GM23338 (cell line): ENCODE measurements at regions not wholly inside any gene's neighbourhood (a gene's known extent, or its start where the extent isn't known, plus 50 kb on each side); places are given as distances from the start of the nearest gene placed in this dataset.

Source experiments
- ATAC-seq: fragments of 200-7000 bp; cut with Tn5 transposase; 3 replicates; pipeline ENCODE4 v1.9.1; 2020
- DNase-seq: peaks from one replicate; pipeline ENCODE4 v3.0.0-alpha.2; 2015; ENCODE audit warnings: low spot score
- H2AFZ ChIP-seq: fragments of 200-600 bp; sonication (generic); 2 replicates; pipeline ENCODE4 v1.8.0; 2016; ENCODE audit warnings: antibody characterized with exemption, mild to moderate bottlenecking, moderate library complexity
- H3F3A ChIP-seq: fragments of 200-600 bp; sonication (generic); replicated peaks from 2 replicates; pipeline ENCODE4 v1.8.0; 2017; ENCODE audit warnings: antibody characterized with exemption, mixed run types, low read depth
- H3K27ac ChIP-seq: fragments of 200-600 bp; sonication (generic); 2 replicates; pipeline ENCODE4 v1.6.1; 2016; ENCODE audit warnings: low read depth
- H3K27me3 ChIP-seq: fragments of 200-600 bp; sonication (generic); 2 replicates; pipeline ENCODE4 v1.8.0; 2016; ENCODE audit warnings: mild to moderate bottlenecking, mixed run types, moderate library complexity; ENCODE audit not compliant: insufficient read depth
- H3K36me3 ChIP-seq: fragments of 200-600 bp; sonication (generic); 2 replicates; pipeline ENCODE4 v1.8.0; 2016; ENCODE audit warnings: mild to moderate bottlenecking; ENCODE audit not compliant: insufficient read depth
- H3K4me1 ChIP-seq: fragments of 200-600 bp; sonication (generic); 2 replicates; pipeline ENCODE4 v1.8.0; 2016; ENCODE audit warnings: mild to moderate bottlenecking, moderate library complexity; ENCODE audit not compliant: insufficient read depth
- H3K4me2 ChIP-seq: fragments of 200-600 bp; sonication (generic); 2 replicates; pipeline ENCODE4 v1.7.1; 2017; ENCODE audit warnings: mixed run types
- H3K4me3 ChIP-seq: fragments of 200-600 bp; sonication (generic); 2 replicates; pipeline ENCODE4 v1.6.1; 2016; ENCODE audit warnings: mixed run types
- H3K79me2 ChIP-seq: fragments of 200-600 bp; sonication (generic); replicated peaks from 2 replicates; pipeline ENCODE4 v1.8.0; 2017; ENCODE audit warnings: mild to moderate bottlenecking; ENCODE audit not compliant: insufficient read depth
- H3K9me2 ChIP-seq: fragments of 200-600 bp; sonication (generic); 2 replicates; pipeline ENCODE4 v1.8.0; 2017; ENCODE audit not compliant: insufficient read depth
- H4K20me1 ChIP-seq: fragments of 200-600 bp; sonication (generic); replicated peaks from 2 replicates; pipeline ENCODE4 v1.8.0; 2017; ENCODE audit warnings: mild to moderate bottlenecking; ENCODE audit not compliant: insufficient read depth
- H3K27ac Mint-ChIP-seq: 2 replicates; pipeline ENCODE4 v1.8.0; 2020; ENCODE audit warnings: inconsistent platforms, mild to moderate bottlenecking, moderate library complexity, mixed read lengths
- H3K27me3 Mint-ChIP-seq: 3 replicates; pipeline ENCODE4 v1.8.0; 2022; ENCODE audit warnings: low read depth, mild to moderate bottlenecking, moderate library complexity, mixed read lengths, inconsistent platforms; ENCODE audit not compliant: insufficient read depth, poor library complexity
- H3K36me3 Mint-ChIP-seq: 3 replicates; pipeline ENCODE4 v1.8.0; 2021; ENCODE audit warnings: low read depth, mild to moderate bottlenecking, inconsistent platforms, moderate library complexity, mixed read lengths
- H3K4me1 Mint-ChIP-seq: 3 replicates; pipeline ENCODE4 v1.8.0; 2020; ENCODE audit warnings: mild to moderate bottlenecking, inconsistent platforms, mixed read lengths
- H3K4me3 Mint-ChIP-seq: 3 replicates; pipeline ENCODE4 v1.8.0; 2021; ENCODE audit warnings: moderate library complexity, mild to moderate bottlenecking, inconsistent platforms, mixed read lengths
- H3K9me3 Mint-ChIP-seq: 3 replicates; pipeline ENCODE4 v1.8.0; 2020; ENCODE audit warnings: moderate library complexity, mild to moderate bottlenecking, inconsistent platforms, mixed read lengths
- CREB1 ChIP-seq: fragments of 250-450 bp; sonication (Bioruptor Pico); IDR thresholded peaks from 2 replicates; pipeline ENCODE4 v1.5.0; 2020; ENCODE audit warnings: low read depth, mild to moderate bottlenecking, moderate library complexity
- ETS1 ChIP-seq: IDR thresholded peaks from 2 replicates; pipeline ENCODE4 v1.6.1; 2016; ENCODE audit warnings: antibody characterized with exemption
- EZH2phosphoT487 ChIP-seq: fragments of 200-600 bp; sonication (generic); IDR thresholded peaks from one replicate; pipeline ENCODE4 v1.8.1; 2018; ENCODE audit warnings: antibody characterized with exemption; ENCODE audit not compliant: unreplicated experiment
- JUNB ChIP-seq: IDR thresholded peaks from one replicate; pipeline ENCODE4 v1.6.1; 2016; ENCODE audit warnings: antibody characterized with exemption; ENCODE audit not compliant: unreplicated experiment
- NANOG ChIP-seq: IDR thresholded peaks from 2 replicates; pipeline ENCODE4 v1.6.1; 2016; ENCODE audit warnings: antibody characterized with exemption, borderline replicate concordance
- POLR2AphosphoS5 ChIP-seq: IDR thresholded peaks from 2 replicates; pipeline ENCODE4 v1.6.1; 2016; ENCODE audit warnings: antibody characterized with exemption, low read depth
- REST ChIP-seq: IDR thresholded peaks from one replicate; pipeline ENCODE4 v1.6.1; 2018; ENCODE audit warnings: antibody characterized with exemption; ENCODE audit not compliant: unreplicated experiment
- STAT1 ChIP-seq: IDR thresholded peaks from one replicate; pipeline ENCODE4 v1.6.1; 2016; ENCODE audit warnings: antibody characterized with exemption; ENCODE audit not compliant: unreplicated experiment
- ZNF114 ChIP-seq: fragments of 250-450 bp; sonication (Bioruptor Pico); IDR thresholded peaks from 2 replicates; pipeline ENCODE4 v1.5.0; 2020; ENCODE audit warnings: mild to moderate bottlenecking, moderate library complexity
- ZNF331 ChIP-seq: fragments of 250-450 bp; sonication (Bioruptor Pico); IDR thresholded peaks from 2 replicates; pipeline ENCODE4 v1.5.0; 2020; ENCODE audit warnings: low read depth, mild to moderate bottlenecking, moderate library complexity

- TF ChIP-seq ZNF114 (CRISPR knock-in tag) (no peak), CREB1 (CRISPR knock-in tag) (no peak), POLR2AphosphoS5 (no peak), ZNF331 (no peak), EZH2phosphoT487 (no peak), REST (no peak)
- Histone ChIP-seq H3K79me2 (no peaks in the 10 kb centered on the region), H3K36me3 (peaks cover 5% of the 10 kb centered on the region; the same call in 1 of the 2 replicates), H3F3A (no peaks in the 10 kb centered on the region), H3K4me2 (no peak overlapping the region), H2AFZ (no peak overlapping the region), H3K4me3 (no peak overlapping the region), H4K20me1 (no peaks in the 10 kb centered on the region), H3K27me3 (no peaks in the 10 kb centered on the region), H3K4me1 (no peaks in the 10 kb centered on the region), H3K9me2 (no peaks in the 10 kb centered on the region), H3K27ac (no peak overlapping the region)
- no peaks in the 10 kb centered on the region; the same call in 2 of the 3 replicates for H3K4me1 Mint-ChIP-seq
- DNase-seq (no peak), ATAC-seq (no peak)
- H3K27ac Mint-ChIP-seq = no peak overlapping the region
- H3K36me3 Mint-ChIP-seq = peaks cover 25% of the 10 kb centered on the region
- H3K9me3 Mint-ChIP-seq = peaks cover 39% of the 10 kb centered on the region
- peaks cover 9% of the 10 kb centered on the region for H3K27me3 Mint-ChIP-seq
- no peak overlapping the region for H3K4me3 Mint-ChIP-seq
Observed at GRCh38 chr2:62287282-62287681, 91.4 kb downstream of the B3GNT2 start.

- H3K4me3 ChIP-seq = no peak overlapping the region
- no peaks in the 10 kb centered on the region for H4K20me1 ChIP-seq
- H3K4me2 ChIP-seq = no peak overlapping the region
- peaks cover 5% of the 10 kb centered on the region; the same call in 1 of the 2 replicates for H3K36me3 ChIP-seq
- no peak overlapping the region for H3K27ac ChIP-seq
- Mint-ChIP-seq H3K9me3 (peaks cover 40% of the 10 kb centered on the region), H3K4me3 (no peak overlapping the region), H3K27me3 (peaks cover 9% of the 10 kb centered on the region), H3K4me1 (no peaks in the 10 kb centered on the region; the same call in 2 of the 3 replicates), H3K27ac (no peak overlapping the region), H3K36me3 (peaks cover 25% of the 10 kb centered on the region)
- ATAC-seq = no peak
- no peaks in the 10 kb centered on the region for H3K4me1 ChIP-seq
- H3K79me2 ChIP-seq = no peaks in the 10 kb centered on the region
- H3K9me2 ChIP-seq = no peaks in the 10 kb centered on the region
- H3F3A ChIP-seq = no peaks in the 10 kb centered on the region
- H3K27me3 ChIP-seq = no peaks in the 10 kb centered on the region
- no peak for DNase-seq
- no peak overlapping the region for H2AFZ ChIP-seq
- TF ChIP-seq JUNB = no peak
- no peak for TF ChIP-seq POLR2AphosphoS5
- no peak for TF ChIP-seq ETS1
- TF ChIP-seq NANOG = no peak
- no peak for TF ChIP-seq CREB1 (CRISPR knock-in tag)
- no peak for TF ChIP-seq STAT1
- no peak for TF ChIP-seq REST
Observed at GRCh38 chr2:62286089-62286785, 90.3 kb downstream of the B3GNT2 start.
